Stimulated activated CD4-positive, alpha-beta T cell treated with anti-CD3 and anti-CD28 coated beads, Interleukin-1b, Interleukin-23, amount 100 ng/mL, for 1 hour (primary cell): ENCODE measurements at regions not wholly inside any gene's neighbourhood (a gene's known extent, or its start where the extent isn't known, plus 50 kb on each side); places are given as distances from the start of the nearest gene placed in this dataset.
"Not testable (repeated sequence)": the region's sequence is repeated elsewhere in the genome, so short reads cannot be mapped to it uniquely, and the experiment has no call there.

Experiments
- DNase-seq, 2 donors: peaks; one replicate each; pipeline ENCODE4 v3.0.0-alpha.2; 2020; ENCODE audit warnings: low read depth in 2 of 2

- no peak for DNase-seq
Observed at GRCh38 chr3:110989446-110989845, 82.2 kb upstream of the NECTIN3 start.

DNA sequence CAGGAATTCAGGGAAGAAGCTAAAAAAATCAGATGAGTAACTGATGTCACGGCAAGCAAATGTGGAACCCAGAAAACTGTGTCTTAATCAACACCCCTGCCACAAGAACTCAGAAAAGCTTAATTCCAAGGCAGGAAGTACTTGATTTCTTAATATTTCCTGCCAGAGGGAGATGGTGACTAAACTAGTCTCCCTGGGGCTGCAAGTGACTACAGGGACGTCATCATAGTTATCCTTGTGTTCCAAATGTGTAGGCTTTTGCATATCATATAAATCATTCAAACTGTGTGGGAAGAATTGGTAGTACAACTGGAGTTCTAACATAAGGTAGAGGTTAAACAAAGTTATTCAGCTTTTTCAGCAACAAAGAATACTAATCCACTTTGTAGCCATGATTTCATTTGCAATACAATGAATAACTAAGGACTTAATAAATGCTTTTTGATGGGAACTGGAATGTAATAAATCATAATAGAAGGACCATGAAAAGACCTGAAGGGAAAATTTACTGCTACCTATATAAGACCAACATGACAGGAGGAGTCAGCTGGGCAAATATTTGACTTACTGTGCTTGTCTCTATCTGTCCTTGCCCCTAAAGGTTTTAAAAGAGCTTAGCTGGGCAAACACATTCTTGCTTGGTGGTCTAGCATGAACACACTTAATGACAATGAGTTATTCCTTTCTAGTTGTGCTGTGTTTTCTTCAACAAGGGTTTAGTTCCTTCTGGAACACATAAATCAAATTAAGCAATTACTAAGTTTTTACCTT is 76.0 kb upstream of the NECTIN3 start:
- no peak for DNase-seq

GRCh38 chr3:110998766-110999165 is 72.8 kb upstream of the NECTIN3 start:
- not testable (repeated sequence) for DNase-seq

GRCh38 chr3:111006485-111006884 is 65.1 kb upstream of the NECTIN3 start:
- DNase-seq = not testable (repeated sequence)

DNA sequence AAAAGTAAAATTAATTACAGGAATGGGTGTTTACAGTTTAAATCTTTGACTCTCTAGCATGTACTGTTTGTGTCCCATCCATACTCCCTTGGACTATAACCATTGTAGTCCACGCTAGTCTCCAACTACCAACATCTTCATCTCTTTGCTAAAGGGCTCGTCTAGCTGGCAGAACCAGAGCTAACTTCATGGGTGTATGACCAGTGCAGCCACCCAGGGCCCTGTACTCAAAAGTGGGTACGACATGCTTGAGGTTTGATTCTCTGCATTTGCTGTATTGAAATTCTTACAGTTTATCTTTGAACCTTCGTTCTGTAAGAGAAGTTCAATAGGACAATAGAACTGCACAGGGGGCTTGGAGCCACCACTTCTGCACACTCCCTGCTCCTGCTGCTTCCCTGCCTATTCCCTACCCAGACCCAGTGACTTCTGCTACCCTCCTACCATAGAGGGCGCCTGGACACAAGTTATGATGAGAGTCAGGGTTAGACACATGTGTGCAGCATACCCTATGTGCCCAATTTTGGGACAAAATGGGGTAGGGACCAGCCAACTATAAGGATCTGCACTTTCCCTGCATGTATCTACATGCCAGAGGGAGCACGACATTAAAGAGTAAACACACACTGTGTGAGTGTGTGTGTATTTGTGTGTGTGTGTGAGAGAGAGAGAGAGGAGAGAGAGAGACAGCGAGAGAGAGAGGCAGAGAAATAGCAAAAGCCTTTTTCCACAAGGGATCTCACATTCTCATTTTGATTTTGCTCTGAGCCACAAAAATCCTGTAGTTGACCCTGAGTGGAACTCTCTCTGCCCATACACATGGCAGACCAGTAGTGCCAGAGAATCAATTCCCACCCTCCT is 59.0 kb upstream of the NECTIN3 start:
- DNase-seq = no peak
